Renal cortical epithelial cell (primary cell): ENCODE measurements at regions not wholly inside any gene's neighbourhood (a gene's known extent, or its start where the extent isn't known, plus 50 kb on each side); places are given as distances from the start of the nearest gene placed in this dataset.
"Not testable (repeated sequence)": the region's sequence is repeated elsewhere in the genome, so short reads cannot be mapped to it uniquely, and the experiment has no call there.

Experiments used
- DNase-seq: peaks from one replicate; pipeline ENCODE4 v3.0.0-alpha.2; 2011; ENCODE audit warnings: low read depth

DNA sequence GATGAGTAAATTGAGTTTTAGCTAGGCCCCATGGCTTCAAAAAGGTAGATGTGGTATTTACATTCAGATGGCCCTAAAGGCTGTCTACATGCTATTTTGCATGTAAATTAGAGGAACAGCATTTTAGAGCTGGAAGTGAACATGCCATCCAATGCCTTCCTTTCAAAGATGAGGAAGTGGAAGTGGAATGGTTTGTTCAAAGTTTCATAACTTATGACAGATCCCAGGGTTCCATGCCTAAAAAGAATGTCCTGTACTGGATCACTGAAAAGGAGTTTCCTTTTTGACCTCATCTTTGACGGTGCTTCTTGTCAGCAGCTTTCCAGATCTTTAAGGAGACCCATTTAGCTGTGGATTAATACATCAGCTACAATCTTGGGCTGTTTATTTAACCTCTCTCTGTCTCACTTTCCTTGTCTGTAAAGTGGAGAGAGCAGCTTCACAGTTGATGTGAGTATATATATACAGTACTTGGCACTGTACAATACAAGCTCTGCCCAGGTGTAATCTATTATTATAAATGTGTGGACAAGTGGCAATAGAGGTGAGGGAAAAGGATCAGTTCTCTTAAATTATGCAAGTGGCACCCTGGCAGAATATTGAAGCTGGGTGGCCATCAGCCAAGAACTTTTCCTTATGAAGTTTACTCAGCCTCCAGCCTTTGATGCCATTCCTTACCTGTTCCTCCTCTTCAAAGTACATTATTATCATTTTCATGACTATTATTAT is 68.7 kb upstream of the GOLGA8B start:
- DNase-seq: no peak

DNA sequence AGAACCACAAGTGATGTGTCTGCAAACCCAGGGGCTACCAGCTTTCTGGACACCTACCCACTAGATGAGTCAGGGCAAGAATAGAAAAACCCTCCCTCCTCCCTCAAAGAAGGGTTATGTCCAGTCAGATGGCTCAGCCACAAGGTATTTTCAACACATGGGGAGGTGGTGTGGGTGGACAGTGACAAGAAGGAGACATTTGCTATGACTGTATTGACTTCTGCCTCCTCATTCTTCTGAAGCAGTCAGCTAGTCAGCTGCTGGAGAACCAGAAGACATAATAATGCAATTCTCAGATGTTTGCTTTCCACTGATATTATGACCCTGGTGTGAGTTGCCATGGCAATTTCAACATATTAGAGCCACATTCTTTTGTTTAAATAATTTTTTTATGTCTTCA is 66.7 kb upstream of the GOLGA8B start:
- DNase-seq: peak; percentile 60

DNA sequence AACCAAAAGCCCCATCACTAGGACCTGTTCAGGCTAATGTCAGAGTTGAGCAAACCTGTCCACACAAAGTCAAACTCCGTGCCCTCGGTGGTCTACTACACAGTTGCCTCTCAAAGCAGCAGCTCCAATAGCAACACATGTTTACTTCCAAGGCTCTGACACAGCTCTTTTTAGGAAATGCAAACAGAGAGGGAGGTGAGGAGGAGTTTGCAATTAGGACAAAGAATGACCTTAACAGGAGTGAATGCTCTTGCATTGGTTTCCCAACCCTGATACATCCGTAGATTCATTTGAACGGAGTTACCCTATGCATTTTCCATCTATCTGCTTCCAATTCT is 64.8 kb upstream of the GOLGA8B start:
- DNase-seq: no peak

DNA sequence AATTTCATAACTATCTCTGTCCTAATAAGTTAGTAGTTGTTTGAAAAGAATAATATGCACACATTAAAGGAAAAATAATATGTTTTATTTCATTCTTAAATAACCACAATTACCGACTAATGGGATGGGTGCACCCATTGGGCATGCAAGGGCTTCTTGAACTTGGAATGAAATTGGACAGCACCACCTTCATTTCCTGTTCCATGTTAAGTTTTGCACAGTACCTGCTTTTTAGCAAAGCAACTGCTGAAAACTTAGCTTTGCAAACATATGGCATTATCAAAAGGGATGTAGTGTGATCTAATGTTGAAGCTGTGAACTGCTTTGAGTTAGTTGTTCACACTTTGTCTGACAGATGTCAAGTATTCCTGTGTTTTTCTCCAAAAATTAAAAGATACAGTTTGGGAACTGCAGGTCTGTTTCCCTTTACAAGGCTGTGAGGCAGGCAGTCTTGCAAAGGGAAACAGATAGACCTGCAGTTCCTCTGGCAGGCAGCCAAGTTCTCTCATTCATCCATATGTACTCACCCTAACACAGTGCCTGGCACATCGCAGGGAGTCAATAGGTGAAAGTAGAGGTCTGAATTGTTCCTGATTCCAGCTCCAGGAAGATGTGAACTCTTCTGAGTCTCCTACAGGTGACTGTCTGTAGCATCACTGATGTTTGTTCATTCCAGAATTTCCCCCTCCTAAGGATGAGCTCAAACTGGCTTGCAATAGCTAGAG is 64.3 kb upstream of the GOLGA8B start:
- no peak for DNase-seq

DNA sequence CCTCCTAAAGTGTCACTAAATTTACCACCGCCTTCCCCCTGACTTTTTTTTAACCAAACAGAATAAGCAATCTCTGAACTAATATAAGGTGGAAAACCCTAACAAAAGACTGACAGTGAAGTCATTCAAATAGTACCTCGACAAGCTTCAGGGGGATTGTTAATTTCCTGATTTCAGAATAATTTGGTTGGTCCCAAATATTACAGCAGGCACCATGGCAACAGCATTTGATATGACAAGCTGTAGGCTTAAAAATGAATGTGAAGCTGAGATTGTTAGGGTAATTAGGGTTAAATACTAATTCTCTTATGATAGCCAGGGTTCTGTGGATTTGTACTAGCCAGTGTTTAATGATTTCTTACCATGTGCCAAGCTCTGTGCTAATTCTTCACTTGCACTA is 63.5 kb upstream of the GOLGA8B start:
- DNase-seq: no peak

DNA sequence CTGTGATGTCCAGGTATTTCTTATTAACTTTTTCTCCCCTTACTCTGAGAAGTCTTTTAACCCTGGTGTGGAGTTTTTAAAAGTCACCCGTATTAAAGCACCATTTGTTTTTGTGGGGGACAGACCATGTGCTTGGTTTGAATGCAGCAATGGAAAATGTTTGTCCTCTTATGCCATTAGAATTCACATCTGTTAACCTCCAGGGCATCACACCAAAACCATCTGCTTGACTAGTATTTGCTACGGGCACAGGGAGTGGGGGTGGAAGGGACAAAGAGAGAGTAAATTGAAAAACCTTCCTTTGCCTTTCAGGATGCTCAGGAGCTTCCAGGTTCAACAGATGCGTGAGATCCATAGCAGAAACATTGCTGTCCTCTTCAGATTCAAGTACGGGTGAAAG is 61.4 kb upstream of the GOLGA8B start:
- no peak for DNase-seq

DNA sequence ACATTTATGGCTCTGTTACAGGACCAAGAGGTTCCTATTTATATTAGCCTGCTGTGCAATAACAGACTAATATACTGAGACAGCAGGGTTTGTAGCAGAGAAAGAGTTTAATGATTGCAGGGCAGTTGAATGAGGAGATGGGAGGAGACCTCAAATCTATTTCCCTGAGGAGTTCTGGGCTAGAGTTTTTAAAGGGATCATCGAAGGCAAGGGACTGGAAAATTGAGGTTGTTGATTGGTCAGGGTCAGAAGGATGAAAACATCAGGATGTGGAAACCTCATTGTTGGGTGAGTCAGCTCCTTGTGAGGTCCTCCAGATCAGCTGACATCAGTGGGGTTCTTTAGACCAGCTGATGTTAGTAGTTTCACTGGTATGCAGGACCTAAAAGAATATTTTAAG is 60.6 kb upstream of the GOLGA8B start:
- peak; percentile 55 for DNase-seq

DNA sequence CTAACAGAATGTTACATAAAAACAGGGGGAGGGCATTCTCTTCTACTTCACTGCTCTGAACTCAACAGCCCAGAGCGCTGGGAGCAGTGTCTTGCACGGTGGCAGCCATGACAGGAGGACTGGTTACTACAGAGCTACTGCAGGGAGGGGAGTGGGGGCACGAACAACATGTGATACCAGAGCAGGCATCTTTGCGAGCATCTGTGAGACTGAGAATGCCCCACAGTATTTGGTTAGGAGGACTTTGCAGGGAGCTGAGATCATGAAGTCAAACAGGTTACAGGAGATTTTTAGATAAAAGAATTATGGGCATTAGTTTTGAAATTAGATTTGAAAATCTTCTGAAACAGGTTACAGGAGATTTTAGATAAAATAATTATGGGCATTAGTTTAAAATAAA is 58.8 kb upstream of the GOLGA8B start:
- no peak for DNase-seq

DNA sequence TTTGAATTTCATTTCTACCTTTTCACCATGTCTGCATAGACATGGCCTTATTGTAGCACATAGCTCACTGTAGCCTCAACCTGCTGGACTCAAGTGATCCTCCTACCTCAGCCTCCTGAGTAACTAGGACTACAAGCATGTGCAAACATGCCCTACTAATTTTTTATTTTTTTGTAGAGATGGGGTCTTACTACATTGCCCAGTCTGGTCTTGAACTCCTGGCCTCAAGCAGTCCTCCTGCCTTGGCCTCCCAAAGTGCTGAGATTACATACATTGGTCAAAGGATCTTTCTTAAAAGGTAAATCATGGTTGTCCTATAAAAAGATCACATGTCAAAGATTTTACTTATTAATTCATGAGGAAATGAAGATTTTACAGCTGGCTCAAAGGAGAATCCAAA is 57.2 kb upstream of the GOLGA8B start:
- DNase-seq: no peak

DNA sequence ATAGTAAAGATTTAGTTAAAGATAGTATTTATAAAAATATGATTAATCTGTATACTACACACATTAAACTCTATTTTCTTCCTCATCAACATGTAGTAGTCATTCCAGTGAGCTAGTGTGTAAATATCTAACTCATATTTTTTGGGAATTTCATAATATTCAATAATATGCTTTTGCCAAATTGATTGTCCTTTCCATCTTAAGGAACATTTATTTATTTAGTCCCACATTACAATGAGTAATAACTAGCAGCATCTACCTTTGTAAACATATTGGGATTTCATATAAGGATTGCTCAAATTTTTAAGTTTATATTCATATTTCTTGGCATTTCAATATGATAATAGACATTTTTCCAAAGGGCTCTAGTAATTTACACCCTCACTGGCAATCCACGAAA is 53.9 kb upstream of the GOLGA8B start:
- no peak for DNase-seq

DNA sequence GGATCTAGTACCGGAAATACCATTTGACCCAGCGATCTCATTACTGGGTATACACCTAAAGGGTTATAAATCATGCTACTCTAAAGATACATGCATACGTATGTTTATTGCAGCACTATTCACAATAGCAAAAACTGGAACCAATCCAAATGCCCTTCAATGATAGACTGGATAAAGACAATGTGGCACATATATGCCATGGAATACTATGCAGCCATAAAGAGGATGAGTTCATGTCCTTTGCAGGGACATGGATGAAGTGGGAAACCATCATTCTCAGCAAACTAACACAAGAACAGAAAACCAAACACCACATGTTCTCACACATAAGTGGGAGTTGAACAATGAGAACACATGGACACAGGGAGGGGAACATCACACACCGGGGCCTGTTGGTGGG is 50.2 kb upstream of the GOLGA8B start:
- DNase-seq: not testable (repeated sequence)
